GM23248 (cell line): ENCODE measurements at regions not wholly inside any gene's neighbourhood (a gene's known extent, or its start where the extent isn't known, plus 50 kb on each side); places are given as distances from the start of the nearest gene placed in this dataset.

ENCODE experiments used
- DNase-seq: peaks from one replicate; pipeline ENCODE4 v3.0.0-alpha.2; 2015
- H2AFZ ChIP-seq: fragments of 200-600 bp; sonication (generic); 2 replicates; pipeline ENCODE4 v1.6.1; 2016; ENCODE audit warnings: antibody characterized with exemption
- H3F3A ChIP-seq: fragments of 200-600 bp; sonication (generic); 2 replicates; pipeline ENCODE4 v1.6.1; 2016; ENCODE audit warnings: mild to moderate bottlenecking, antibody characterized with exemption, mixed run types; ENCODE audit not compliant: insufficient read depth
- H3K27ac ChIP-seq: fragments of 200-600 bp; sonication (generic); 2 replicates; pipeline ENCODE4 v1.5.1; 2016; ENCODE audit warnings: mild to moderate bottlenecking
- H3K27me3 ChIP-seq: fragments of 200-600 bp; sonication (generic); replicated peaks from 2 replicates; pipeline ENCODE4 v1.6.1; 2016; ENCODE audit warnings: mild to moderate bottlenecking; ENCODE audit not compliant: insufficient read depth
- H3K36me3 ChIP-seq: fragments of 200-600 bp; sonication (generic); 2 replicates; pipeline ENCODE4 v1.6.1; 2016; ENCODE audit warnings: low read depth, mild to moderate bottlenecking
- H3K4me1 ChIP-seq: fragments of 200-600 bp; sonication (generic); 2 replicates; pipeline ENCODE4 v1.6.1; 2016; ENCODE audit warnings: mild to moderate bottlenecking; ENCODE audit not compliant: insufficient read depth
- H3K4me2 ChIP-seq: fragments of 200-600 bp; sonication (generic); one replicate; pipeline ENCODE4 v1.6.1; 2016; ENCODE audit warnings: mild to moderate bottlenecking; ENCODE audit not compliant: unreplicated experiment
- H3K4me3 ChIP-seq: fragments of 200-600 bp; sonication (generic); 2 replicates; pipeline ENCODE4 v1.5.1; 2016; ENCODE audit warnings: mild to moderate bottlenecking
- H3K79me2 ChIP-seq: fragments of 200-600 bp; sonication (generic); 2 replicates; pipeline ENCODE4 v1.6.1; 2016; ENCODE audit warnings: mild to moderate bottlenecking; ENCODE audit not compliant: insufficient read depth
- H3K9ac ChIP-seq: fragments of 200-600 bp; sonication (generic); 2 replicates; pipeline ENCODE4 v1.6.1; 2016; ENCODE audit warnings: mild to moderate bottlenecking
- H3K9me2 ChIP-seq: fragments of 200-600 bp; sonication (generic); 2 replicates; pipeline ENCODE4 v1.6.1; 2016; ENCODE audit warnings: mixed run types, mild to moderate bottlenecking, moderate library complexity; ENCODE audit not compliant: insufficient read depth
- H3K9me3 ChIP-seq: fragments of 200-600 bp; sonication (generic); one replicate; pipeline ENCODE4 v1.6.1; 2017; ENCODE audit warnings: low read depth
- H4K20me1 ChIP-seq: fragments of 200-600 bp; sonication (generic); 2 replicates; pipeline ENCODE4 v1.6.0; 2016; ENCODE audit not compliant: insufficient read depth
- EZH2 ChIP-seq: fragments of 200-600 bp; sonication (generic); IDR thresholded peaks from 2 replicates; pipeline ENCODE4 v1.6.1; 2018; ENCODE audit warnings: antibody characterized with exemption, mild to moderate bottlenecking; ENCODE audit not compliant: insufficient read depth, poor library complexity, severe bottlenecking
- EZH2phosphoT487 ChIP-seq: fragments of 200-600 bp; sonication (generic); IDR thresholded peaks from 2 replicates; pipeline ENCODE4 v1.6.1; 2018; ENCODE audit warnings: antibody characterized with exemption, moderate library complexity, mild to moderate bottlenecking, low read depth; ENCODE audit not compliant: insufficient read depth
- WGBS, 2 experiments: methylation state at CpG; one replicate each; pipeline ENCODE4 v1.1.6; 2015 to 2017; ENCODE audit warnings: low lambda C conversion rate in 2 of 2, low coverage in 1 of 2; ENCODE audit errors: missing lambda C conversion rate in 2 of 2; 5-methylcytosine and 5-hydroxymethylcytosine counted together
- in situ Hi-C: fragments of 300-500 bp; cut with MboI; formaldehyde crosslinking; loops from 2 replicates; pipeline ENCODE4 v1.15.0; 2020

DNA sequence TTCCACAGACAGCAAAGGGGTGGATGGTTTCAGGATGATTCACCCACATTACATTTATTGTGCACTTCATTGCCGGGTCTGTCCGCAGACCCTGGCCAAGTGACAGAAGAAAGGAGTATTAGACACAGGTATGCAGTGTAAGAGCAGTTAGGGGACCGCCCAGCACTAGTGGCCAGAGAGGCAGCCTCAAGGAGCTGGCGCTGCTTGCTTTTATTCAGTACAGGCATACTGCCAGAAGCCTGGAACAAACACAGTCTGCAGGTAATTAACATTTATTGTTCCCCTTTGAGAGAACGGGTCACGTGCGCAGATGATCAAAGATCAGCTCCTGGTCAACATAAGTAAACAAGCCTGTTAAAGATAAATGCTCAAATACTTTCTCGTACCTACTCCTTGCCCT, 1639.0 kb upstream of the IGFBP7 start:
- no peaks in the 10 kb centered on the region for H3K4me1 ChIP-seq
- TF ChIP-seq EZH2phosphoT487: no peak
- TF ChIP-seq EZH2: no peak
- WGBS, 2 experiments: 7 to 13% methylated on average over 8 of the region's 8 CpGs
- peaks cover 3% of the 10 kb centered on the region for H3K9me3 ChIP-seq
- no peak overlapping the region for H3K27ac ChIP-seq
- H3F3A ChIP-seq: no peaks in the 10 kb centered on the region
- in situ Hi-C loops: no loop called here
- DNase-seq: no peak
- H3K9me2 ChIP-seq: no peaks in the 10 kb centered on the region
- no peak overlapping the region for H3K9ac ChIP-seq
- no peaks in the 10 kb centered on the region for H3K36me3 ChIP-seq
- no peaks in the 10 kb centered on the region for H3K27me3 ChIP-seq
- H3K79me2 ChIP-seq: no peaks in the 10 kb centered on the region
- H3K4me3 ChIP-seq: no peak overlapping the region
- no peak overlapping the region for H2AFZ ChIP-seq
- no peaks in the 10 kb centered on the region for H4K20me1 ChIP-seq
- no peak overlapping the region for H3K4me2 ChIP-seq

DNA sequence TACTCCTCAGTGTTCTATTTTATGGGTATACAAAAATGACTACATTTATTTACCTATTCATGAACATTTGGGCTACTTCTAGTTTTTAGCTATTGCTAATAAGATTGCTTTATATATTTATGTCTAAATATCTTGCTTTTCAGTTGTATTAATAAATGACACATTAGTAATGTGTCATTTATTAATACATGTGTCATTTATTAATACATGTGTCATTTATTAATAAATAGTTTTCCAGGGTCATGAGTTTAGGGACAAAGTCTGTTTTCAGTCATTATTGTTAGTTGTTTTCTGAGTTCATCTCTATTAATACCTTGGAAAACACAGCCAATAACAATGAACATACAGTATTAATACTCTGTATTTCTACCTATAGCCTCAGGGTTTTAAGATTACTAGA, 1630.7 kb upstream of the IGFBP7 start:
- Histone ChIP-seq H3K9me3 (no peaks in the 10 kb centered on the region), H3K79me2 (no peaks in the 10 kb centered on the region), H3K36me3 (no peaks in the 10 kb centered on the region), H3K27me3 (no peaks in the 10 kb centered on the region), H3F3A (no peaks in the 10 kb centered on the region), H3K4me2 (no peak overlapping the region), H3K4me3 (no peak overlapping the region), H3K9ac (no peak overlapping the region), H3K4me1 (no peaks in the 10 kb centered on the region), H3K9me2 (no peaks in the 10 kb centered on the region), H2AFZ (no peak overlapping the region), H4K20me1 (no peaks in the 10 kb centered on the region), H3K27ac (no peak overlapping the region)
- DNase-seq: no peak
- TF ChIP-seq EZH2phosphoT487 (no peak), EZH2 (no peak)
- in situ Hi-C loops: no loop called here

DNA sequence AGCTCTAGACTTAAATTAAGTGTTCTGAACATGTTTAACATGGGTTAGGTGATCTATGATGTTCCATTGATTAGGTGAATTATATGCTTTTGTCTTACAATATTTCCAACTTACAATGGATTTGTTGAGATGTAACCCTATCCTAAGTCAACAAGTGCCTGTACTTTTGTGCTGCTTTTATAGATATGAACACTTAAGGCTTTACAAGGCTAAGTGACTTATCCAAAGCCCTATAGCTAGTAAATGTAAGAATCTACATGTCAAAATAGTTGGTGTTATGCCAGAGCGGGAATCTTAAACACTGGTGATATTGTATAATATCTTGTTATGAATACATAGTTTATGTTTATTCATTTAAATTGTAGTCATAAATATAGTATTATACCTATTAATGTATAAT, 1629.1 kb upstream of the IGFBP7 start:
- no peak for DNase-seq
- H3K4me1 ChIP-seq: no peaks in the 10 kb centered on the region
- H3K27ac ChIP-seq: no peak overlapping the region
- H3K9me3 ChIP-seq: no peaks in the 10 kb centered on the region
- H3K79me2 ChIP-seq: no peaks in the 10 kb centered on the region
- H2AFZ ChIP-seq: no peak overlapping the region
- H3K9ac ChIP-seq: no peak overlapping the region
- in situ Hi-C loops: no loop called here
- H3F3A ChIP-seq: no peaks in the 10 kb centered on the region
- H3K4me2 ChIP-seq: no peak overlapping the region
- no peaks in the 10 kb centered on the region for H3K9me2 ChIP-seq
- no peaks in the 10 kb centered on the region for H4K20me1 ChIP-seq
- H3K36me3 ChIP-seq: no peaks in the 10 kb centered on the region
- TF ChIP-seq EZH2phosphoT487 (no peak), EZH2 (no peak)
- no peaks in the 10 kb centered on the region for H3K27me3 ChIP-seq
- no peak overlapping the region for H3K4me3 ChIP-seq
- WGBS, 2 experiments: 49 to 54% methylated on average over 1 of the region's 1 CpG

DNA sequence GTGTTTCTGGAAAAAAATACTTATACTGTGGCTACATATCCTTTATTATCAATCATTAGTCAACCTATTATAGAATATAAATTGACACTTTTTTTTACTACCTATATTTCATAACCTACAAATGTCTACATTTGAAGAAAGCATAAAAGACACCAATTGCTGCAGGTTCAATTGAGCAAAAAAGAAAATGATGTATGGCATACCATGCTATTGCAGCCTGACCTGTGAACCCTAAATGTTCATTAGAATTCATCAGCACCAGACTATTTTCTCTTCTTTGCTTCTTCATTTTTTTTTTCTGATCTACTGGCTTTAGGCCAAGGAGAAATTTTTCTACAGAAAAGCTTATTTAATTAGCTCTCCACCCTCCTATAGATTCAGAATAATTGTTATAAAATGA, 1628.2 kb upstream of the IGFBP7 start:
- no peaks in the 10 kb centered on the region for H3F3A ChIP-seq
- in situ Hi-C loops: no loop called here
- DNase-seq: no peak
- no peaks in the 10 kb centered on the region for H3K9me3 ChIP-seq
- H2AFZ ChIP-seq: no peak overlapping the region
- H4K20me1 ChIP-seq: no peaks in the 10 kb centered on the region
- no peak overlapping the region for H3K4me2 ChIP-seq
- no peaks in the 10 kb centered on the region for H3K79me2 ChIP-seq
- H3K4me3 ChIP-seq: no peak overlapping the region
- H3K36me3 ChIP-seq: no peaks in the 10 kb centered on the region
- H3K27me3 ChIP-seq: no peaks in the 10 kb centered on the region
- no peak overlapping the region for H3K9ac ChIP-seq
- no peak overlapping the region for H3K27ac ChIP-seq
- no peaks in the 10 kb centered on the region for H3K9me2 ChIP-seq
- no peaks in the 10 kb centered on the region for H3K4me1 ChIP-seq
- TF ChIP-seq EZH2 (no peak), EZH2phosphoT487 (no peak)

DNA sequence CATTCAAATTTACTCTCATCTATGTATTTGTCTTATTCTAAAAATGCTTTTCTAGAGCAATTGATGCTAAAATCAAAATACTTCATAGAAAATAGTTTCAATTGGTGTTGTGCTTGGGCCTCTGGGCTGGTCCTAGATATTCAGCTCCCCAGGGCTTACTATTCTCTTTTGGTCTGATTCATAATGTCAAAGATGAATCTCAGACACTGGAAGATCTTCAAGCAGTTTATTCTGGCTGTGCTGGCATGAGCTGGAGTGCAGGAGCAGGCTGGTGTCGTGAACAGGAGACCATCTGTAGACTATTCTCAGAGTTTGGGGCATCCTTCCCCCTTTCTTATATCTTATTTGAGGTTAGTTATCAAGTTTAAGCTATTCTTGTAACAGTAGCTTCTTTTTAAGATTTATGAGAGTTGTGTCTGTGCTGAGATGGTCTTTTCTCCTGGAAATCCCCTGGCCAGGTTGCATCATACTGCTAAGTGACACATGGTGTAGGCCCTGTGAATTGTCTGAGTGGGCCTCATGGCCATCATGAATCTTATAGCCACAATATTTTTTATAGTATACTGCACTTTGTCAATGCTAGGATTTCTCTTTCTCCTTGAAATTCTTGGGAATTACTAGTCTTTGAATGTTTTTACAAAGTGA, 1624.0 kb upstream of the IGFBP7 start:
- 4 to 5% methylated on average over 1 of the region's 1 CpG for WGBS, 2 experiments
- Histone ChIP-seq H2AFZ (no peak overlapping the region), H3K27ac (no peak overlapping the region), H3K9me3 (no peaks in the 10 kb centered on the region), H3K4me2 (no peak overlapping the region), H3K4me3 (no peak overlapping the region), H3F3A (no peaks in the 10 kb centered on the region), H4K20me1 (no peaks in the 10 kb centered on the region), H3K9ac (no peak overlapping the region), H3K4me1 (no peaks in the 10 kb centered on the region), H3K36me3 (no peaks in the 10 kb centered on the region), H3K9me2 (no peaks in the 10 kb centered on the region), H3K79me2 (no peaks in the 10 kb centered on the region), H3K27me3 (no peaks in the 10 kb centered on the region)
- no peak for DNase-seq
- TF ChIP-seq EZH2phosphoT487 (no peak), EZH2 (no peak)
- in situ Hi-C loops: no loop called here
